Endothelial cell of umbilical vein (primary cell): ENCODE measurements at regions not wholly inside any gene's neighbourhood (a gene's known extent, or its start where the extent isn't known, plus 50 kb on each side); places are given as distances from the start of the nearest gene placed in this dataset.

Source experiments
- BruUV-seq: library from RNA; stranded (reverse); fragments of 400-500 nt; replicated peaks from 2 replicates; lab custom pipeline; 2021; lab: Mats Ljungman, UMichigan
- CTCF ChIA-PET: fragments of 300-600, 350-600 bp; sonication (Branson Sonifier 250); formaldehyde crosslinking; loops from one replicate; lab custom pipeline; 2021; ENCODE audit warnings: antibody characterized with exemption, inconsistent platforms; lab: Charles Lee
- POLR2A ChIA-PET: fragments of 300-600, 350-600 bp; sonication (Branson Sonifier 250); formaldehyde crosslinking; loops from one replicate; lab custom pipeline; 2021; ENCODE audit warnings: antibody characterized with exemption, inconsistent platforms; lab: Charles Lee
- DNase-seq: peaks from one replicate; pipeline ENCODE4 v3.0.0-alpha.2; 2011; ENCODE audit warnings: low read depth, low spot score
- FAIRE-seq: peaks from 2 replicates; lab custom pipeline; 2011; peaks lifted over from hg19 to GRCh38; lab: Jason Lieb, UNC
- H2AFZ ChIP-seq: 2 replicates; pipeline ENCODE4 v1.6.0; 2012; ENCODE audit warnings: low read depth, low read length, control low read depth, inconsistent platforms
- H3K27ac ChIP-seq: 2 replicates; pipeline ENCODE4 v1.5.1; 2011; ENCODE audit warnings: low read depth, mild to moderate bottlenecking, control low read depth, low read length, moderate library complexity; ENCODE audit not compliant: insufficient read depth
- H3K27me3 ChIP-seq, 2 experiments: 2 replicates each; pipeline versions ENCODE4 v1.6.0 to v1.6.1; 2011; ENCODE audit warnings: low read length in 2 of 2, mixed read lengths in 1 of 2; ENCODE audit not compliant: control insufficient read depth in 2 of 2, insufficient read depth in 2 of 2
- H3K36me3 ChIP-seq, 2 experiments: 2 replicates in 1 of 2; 3 replicates in 1 of 2; pipeline ENCODE4 v1.5.1; 2011; ENCODE audit warnings: low read length in 2 of 2, mild to moderate bottlenecking in 1 of 2, moderate library complexity in 1 of 2; ENCODE audit not compliant: control insufficient read depth in 2 of 2, insufficient read depth in 2 of 2; ENCODE audit errors: extremely low read depth in 1 of 2
- H3K4me1 ChIP-seq: 3 replicates; pipeline ENCODE4 v1.5.1; 2011; ENCODE audit warnings: mild to moderate bottlenecking, low read length; ENCODE audit not compliant: control insufficient read depth, insufficient read depth; ENCODE audit errors: extremely low read depth
- H3K4me2 ChIP-seq: 2 replicates; pipeline ENCODE4 v1.6.1; 2011; ENCODE audit warnings: low read length, control low read depth, mixed read lengths; ENCODE audit not compliant: insufficient read depth
- H3K4me3 ChIP-seq, 3 experiments: fragments of 200-600 bp in 1 of 3; sonication (generic), shearing (Covaris generic) in 1 of 3; replicated peaks in 1 of 3; 2 replicates each; pipeline ENCODE4 v1.5.1; 2011 to 2016; ENCODE audit warnings: control low read depth in 3 of 3, low read length in 3 of 3, mild to moderate bottlenecking in 2 of 3, inconsistent platforms in 1 of 3, low read depth in 1 of 3, moderate library complexity in 1 of 3; ENCODE audit not compliant: insufficient read depth in 1 of 3
- H3K79me2 ChIP-seq: 2 replicates; pipeline ENCODE4 v1.6.0; 2012; ENCODE audit warnings: low read length, inconsistent platforms; ENCODE audit not compliant: control insufficient read depth, insufficient read depth
- H3K9ac ChIP-seq: replicated peaks from 2 replicates; pipeline ENCODE3; 2011; ENCODE audit warnings: low read length, control low read depth; ENCODE audit not compliant: insufficient read depth; ENCODE audit errors: extremely low read depth
- H3K9me1 ChIP-seq: replicated peaks from 3 replicates; pipeline ENCODE4 v1.6.0; 2011; ENCODE audit warnings: mild to moderate bottlenecking, low read length; ENCODE audit not compliant: control insufficient read depth, insufficient read depth; ENCODE audit errors: extremely low read depth
- H3K9me3 ChIP-seq: replicated peaks from 2 replicates; pipeline ENCODE4 v1.5.1; 2012; ENCODE audit warnings: low read length, inconsistent platforms; ENCODE audit not compliant: control insufficient read depth, insufficient read depth
- H4K20me1 ChIP-seq: replicated peaks from 2 replicates; pipeline ENCODE3; 2011; ENCODE audit warnings: mild to moderate bottlenecking, low read length; ENCODE audit not compliant: control insufficient read depth, insufficient read depth; ENCODE audit errors: extremely low read depth
- CTCF ChIP-seq, 2 donors: IDR thresholded peaks; 1 replicate in 1 of 2; 2 replicates in 1 of 2; pipeline ENCODE4 v1.5.1; 2011; ENCODE audit warnings: low read length in 2 of 2, mild to moderate bottlenecking in 2 of 2, moderate library complexity in 2 of 2, control low read depth in 1 of 2, inconsistent platforms in 1 of 2, low read depth in 1 of 2; ENCODE audit not compliant: insufficient read depth in 1 of 2; ENCODE audit errors: extremely low read depth in 1 of 2
- EZH2 ChIP-seq: IDR thresholded peaks from 2 replicates; pipeline ENCODE4 v1.6.1; 2012; ENCODE audit warnings: borderline replicate concordance, low read depth, mild to moderate bottlenecking, moderate library complexity, low read length, inconsistent platforms; ENCODE audit not compliant: severe bottlenecking
- FOS ChIP-seq: IDR thresholded peaks from 2 replicates; pipeline ENCODE4 v1.6.1; 2011; ENCODE audit warnings: mild to moderate bottlenecking, low read length, moderate library complexity, borderline replicate concordance; ENCODE audit not compliant: insufficient read depth
- GATA2 ChIP-seq: IDR thresholded peaks from 2 replicates; pipeline ENCODE4 v1.7.0; 2011; ENCODE audit warnings: low read depth, mild to moderate bottlenecking, moderate library complexity, mixed read lengths, low read length; ENCODE audit not compliant: insufficient read length, insufficient read depth
- JUN ChIP-seq: IDR thresholded peaks from 2 replicates; pipeline ENCODE4 v1.6.1; 2011; ENCODE audit warnings: borderline replicate concordance, low read depth; ENCODE audit not compliant: insufficient read length, insufficient read depth
- MAX ChIP-seq: IDR thresholded peaks from 2 replicates; pipeline ENCODE4 v1.6.1; 2011; ENCODE audit not compliant: insufficient read depth, insufficient read length
- MYC ChIP-seq: IDR thresholded peaks from one replicate; pipeline ENCODE4 v1.6.1; 2011; ENCODE audit warnings: mild to moderate bottlenecking, low read depth, low read length
- POLR2A ChIP-seq: IDR thresholded peaks from 2 replicates; pipeline ENCODE4 v1.6.1; 2012; ENCODE audit warnings: low read depth, mild to moderate bottlenecking, control low read depth, low read length
- POLR2AphosphoS5 ChIP-seq: IDR thresholded peaks from 2 replicates; pipeline ENCODE4 v1.6.1; 2012; ENCODE audit warnings: low read depth, mild to moderate bottlenecking, control low read depth, low read length, moderate library complexity; ENCODE audit not compliant: insufficient read depth
- dilution Hi-C: fragments of 300-500 bp; cut with MboI; formaldehyde crosslinking; loops from one replicate; pipeline ENCODE4 v1.15.0; 2019; ENCODE audit warnings: low sequenced_read_pairs; ENCODE audit not compliant: extremely low pct_ligation_motif_present
- intact Hi-C: fragments of 100-400 bp; cut with micrococcal nuclease; formaldehyde crosslinking; loops from one replicate; pipeline ENCODE4 v1.10.0; 2022

- Histone ChIP-seq H3K9me1 (no peaks in the 10 kb centered on the region), H4K20me1 (no peaks in the 10 kb centered on the region), H3K79me2 (no peaks in the 10 kb centered on the region), H3K4me3 (no peak overlapping the region), H2AFZ (no peak overlapping the region), H3K36me3 (no peaks in the 10 kb centered on the region), H3K9ac (no peak overlapping the region), H3K4me1 (no peaks in the 10 kb centered on the region), H3K27me3 (no peaks in the 10 kb centered on the region), H3K4me2 (no peak overlapping the region), H3K9me3 (no peaks in the 10 kb centered on the region), H3K27ac (no peak overlapping the region)
- BruUV-seq: no TSS peak
- ChIA-PET CTCF (interaction anchor here (0.9 to 1.9 kb wide), 2 partner anchors 10 to 214 kb away, joined by 3 to 4 read pairs; no protein-coding TSS in a partner anchor), POLR2A (no interaction called here)
- no peak for FAIRE-seq
- dilution Hi-C loops (no loop called here), intact Hi-C loops (no loop called here)
- TF ChIP-seq MAX (no peak), FOS (no peak), MYC (no peak), GATA2 (no peak), CTCF (IDR thresholded peaks at IDR 0.05; ENCODE audit: extremely low read depth in 1 of 2, insufficient read depth in 1 of 2, low read depth in 1 of 2, low read length in 2 of 2) (no peak), EZH2 (no peak), POLR2AphosphoS5 (no peak), POLR2A (no peak), JUN (no peak)
- DNase-seq: no peak
Observed at GRCh38 chr1:192098001-192098400, 60.3 kb upstream of the RGS18 start.
